DMS 273 (cell line): ENCODE measurements at regions not wholly inside any gene's neighbourhood (a gene's known extent, or its start where the extent isn't known, plus 50 kb on each side); places are given as distances from the start of the nearest gene placed in this dataset.

ENCODE experiments used
- DNase-seq: peaks from one replicate; lab custom pipeline; 2025; ENCODE audit not compliant: unreplicated experiment; lab: John Stamatoyannopoulos, UW

DNA sequence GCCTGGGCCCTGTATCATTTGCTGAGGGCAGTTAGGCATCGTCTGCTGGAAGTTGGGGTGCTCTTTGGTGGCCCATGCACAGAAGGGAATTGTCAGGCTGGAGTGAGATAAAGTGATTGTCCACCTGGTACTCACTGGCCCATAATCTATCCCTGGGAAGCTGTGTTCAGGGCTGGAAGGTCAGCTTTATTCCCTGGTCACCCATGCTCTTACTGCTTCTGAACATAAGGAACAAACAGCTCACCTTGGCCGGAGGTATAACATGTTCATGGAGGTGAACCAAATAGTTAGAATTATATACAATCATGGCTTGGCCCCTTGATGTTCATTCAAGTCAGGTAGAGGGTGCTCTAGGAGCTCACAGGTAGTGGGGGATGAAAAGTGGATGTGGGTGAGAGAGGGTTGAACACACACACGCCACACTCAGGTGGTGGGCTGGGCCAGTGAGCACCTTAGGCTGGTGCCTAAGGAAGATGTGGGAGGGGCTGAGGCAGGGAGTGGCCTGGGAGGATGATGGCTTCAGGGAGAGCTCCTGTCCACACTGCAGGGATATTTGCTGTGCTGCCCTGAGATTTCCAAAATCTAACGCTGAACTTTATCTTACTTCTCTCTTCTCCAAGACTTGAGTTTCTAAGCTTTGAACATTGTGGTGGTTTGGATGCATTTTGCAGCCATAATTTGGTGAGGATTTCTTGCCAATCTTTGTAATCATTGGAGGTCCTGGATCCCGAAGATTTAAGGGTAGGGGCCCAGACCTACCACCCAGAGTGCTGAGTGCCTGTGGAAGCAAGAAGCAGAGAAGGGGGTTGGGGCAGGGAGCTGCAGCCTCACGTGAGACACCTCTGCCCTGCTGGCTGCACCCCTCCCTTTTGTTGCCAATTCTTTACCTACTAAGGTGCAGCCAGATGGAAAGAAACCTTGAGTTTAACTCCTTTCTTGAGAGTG lies 420.6 kb downstream of the ZNF536 start:
- DNase-seq, result no peak

DNA sequence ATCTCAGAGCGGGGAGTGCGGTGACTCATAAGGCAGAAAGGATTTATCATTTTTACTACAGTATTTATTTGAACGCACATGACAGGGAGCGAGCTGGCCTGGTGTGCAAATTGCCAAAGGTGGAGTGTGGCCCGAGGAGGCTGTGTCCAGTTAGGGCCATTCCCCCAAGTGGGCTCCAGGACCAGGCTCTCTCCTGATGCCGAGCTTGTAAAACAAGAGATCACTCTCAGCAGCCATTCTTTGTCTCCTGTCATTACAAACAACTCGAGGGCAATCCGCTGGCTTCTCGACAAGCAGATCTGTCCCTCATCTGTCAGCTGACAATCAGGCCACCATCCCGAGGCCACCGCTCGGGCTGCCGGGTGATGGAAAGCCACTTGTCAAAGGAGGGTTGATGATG lies 418.9 kb downstream of the ZNF536 start:
- DNase-seq, result no peak

DNA sequence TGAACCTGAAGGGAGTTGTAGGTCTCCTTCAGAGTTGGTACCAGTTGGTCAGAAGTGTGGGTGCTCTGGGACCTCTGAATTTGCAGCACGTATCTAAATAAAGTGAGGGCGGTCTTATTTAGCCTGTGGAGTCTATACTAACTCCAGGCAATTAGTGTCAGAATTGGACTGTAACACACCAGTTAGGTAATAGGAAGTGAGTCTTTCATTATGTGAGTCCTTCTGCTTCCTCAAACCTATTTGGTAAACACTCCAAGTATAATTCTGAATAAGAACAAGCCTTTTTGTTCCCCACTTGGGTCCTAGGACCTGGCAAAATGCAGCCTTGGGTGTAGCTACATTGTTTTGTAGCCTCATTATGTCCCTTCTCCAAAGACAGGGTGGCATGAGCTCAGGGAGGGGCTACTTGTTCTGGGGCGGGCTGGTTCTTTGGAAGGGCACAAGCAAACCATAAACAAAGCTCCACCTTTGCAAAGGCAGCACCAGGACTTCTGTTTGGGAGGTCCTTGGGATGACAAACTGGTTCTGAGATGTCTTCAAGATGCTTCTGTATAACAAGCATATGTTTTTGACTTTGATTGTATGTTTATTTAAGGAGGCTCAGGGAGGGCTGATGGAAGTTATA lies 418.0 kb downstream of the ZNF536 start:
- DNase-seq, result no peak

DNA sequence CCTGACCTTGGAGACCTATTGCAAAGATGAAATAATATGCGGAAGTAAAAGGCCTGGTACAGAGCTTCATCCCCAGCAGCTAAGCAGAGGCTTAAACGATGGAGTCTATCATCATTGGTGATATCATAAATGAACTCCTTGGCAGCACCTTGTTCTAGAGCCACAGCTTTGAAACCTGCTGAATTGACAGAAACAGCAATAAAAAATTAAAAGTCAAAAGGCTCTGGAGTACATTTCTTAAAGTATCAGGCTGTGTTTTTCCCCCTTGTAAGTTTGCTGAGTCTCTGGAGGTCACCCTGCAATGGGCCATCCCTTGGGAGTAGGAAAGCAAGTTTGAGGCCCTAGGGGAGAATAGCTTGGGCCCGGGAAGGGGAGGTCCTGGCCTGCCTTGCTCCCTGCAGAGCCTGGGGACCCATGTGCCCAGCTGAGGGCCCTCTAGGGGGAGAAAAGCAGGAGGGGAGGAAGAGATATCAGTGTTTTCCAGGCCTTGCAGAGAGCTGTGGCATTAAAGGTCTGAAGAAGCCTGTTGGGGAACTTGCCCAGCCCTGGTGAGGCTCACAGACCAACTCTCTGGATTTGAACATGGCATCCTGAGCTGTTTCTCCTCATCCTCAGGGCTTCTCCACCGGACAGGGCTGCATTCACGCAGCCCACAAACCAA lies 416.1 kb downstream of the ZNF536 start:
- no peak for DNase-seq

DNA sequence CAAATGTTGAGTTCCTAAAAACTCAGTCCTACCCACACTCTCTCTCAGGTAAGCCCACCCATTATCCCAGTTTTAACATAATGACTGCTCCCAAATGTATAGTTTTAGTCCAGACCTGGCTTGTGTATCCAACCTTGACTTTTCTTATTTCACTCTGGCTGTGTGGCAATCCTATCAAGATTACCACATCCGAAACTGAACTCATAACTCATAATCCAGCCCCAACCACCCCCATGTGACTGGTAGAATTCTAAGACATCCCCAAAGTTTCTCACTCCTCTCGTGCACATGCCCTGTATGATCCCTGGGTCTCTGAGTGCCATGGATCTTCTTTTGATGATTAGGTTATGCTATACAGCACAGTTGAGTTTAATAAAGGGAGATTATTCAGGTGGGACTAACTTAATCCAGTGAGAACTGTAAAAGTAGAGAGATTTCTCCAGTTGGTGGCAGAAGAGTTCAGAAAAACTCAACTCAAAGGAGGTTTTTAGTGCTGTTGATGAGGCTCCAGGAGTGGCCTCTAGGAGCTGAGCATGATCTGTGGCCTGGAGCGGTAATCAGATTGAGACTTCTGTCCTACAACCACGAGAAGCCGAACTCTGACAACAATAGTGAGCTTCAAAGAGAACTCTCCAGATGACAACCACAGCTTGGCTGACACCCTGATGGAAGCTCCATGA lies 413.4 kb downstream of the ZNF536 start:
- no peak for DNase-seq

DNA sequence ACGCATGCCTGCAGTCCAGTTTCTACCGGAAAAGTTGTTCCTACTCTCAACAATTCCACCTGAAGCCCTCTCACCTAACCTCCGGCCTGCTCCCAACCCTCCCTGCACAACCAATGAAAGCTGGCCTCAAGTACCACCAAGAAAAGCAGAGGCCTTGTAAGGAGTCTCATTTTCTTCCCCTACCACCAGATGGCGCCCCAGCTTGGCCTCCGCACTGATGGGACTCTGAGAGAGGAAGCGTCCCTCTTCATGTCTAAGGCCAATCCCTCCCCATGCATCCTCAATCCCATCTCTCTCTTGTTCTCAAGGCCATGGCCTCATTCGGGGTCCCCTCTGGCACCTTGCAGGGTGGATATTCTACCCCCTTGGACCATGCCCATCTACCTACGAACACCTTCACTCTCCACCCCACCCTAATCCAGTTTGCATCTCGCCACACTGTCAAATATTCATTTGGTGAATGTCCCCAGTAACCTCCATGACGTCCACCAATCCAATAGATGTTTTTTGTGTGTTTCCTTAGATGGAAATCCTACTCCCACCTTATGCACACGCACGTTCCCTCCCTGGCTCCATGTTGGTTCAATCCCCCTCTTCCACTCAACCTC lies 412.8 kb downstream of the ZNF536 start:
- DNase-seq, result peak; percentile 65

DNA sequence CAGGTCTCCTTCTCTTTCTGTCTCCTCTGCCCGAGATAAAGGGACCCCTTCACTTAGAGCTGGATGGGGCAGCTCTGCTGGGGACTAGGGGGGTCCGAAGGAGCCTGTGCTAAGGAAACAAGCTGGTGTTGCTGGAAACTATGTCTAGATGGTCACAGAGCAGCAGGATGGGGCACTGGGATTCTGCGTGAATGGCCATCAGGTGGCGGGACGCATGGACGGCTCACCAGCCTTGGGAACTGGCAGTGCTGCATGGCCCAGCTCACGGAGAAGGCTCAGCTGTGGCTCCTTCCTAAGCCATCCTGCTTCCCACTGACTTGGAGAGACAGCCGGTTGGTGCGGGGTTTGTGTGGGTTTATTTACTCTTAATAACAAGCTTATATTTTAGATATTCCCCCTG lies 411.8 kb downstream of the ZNF536 start:
- DNase-seq, result no peak

DNA sequence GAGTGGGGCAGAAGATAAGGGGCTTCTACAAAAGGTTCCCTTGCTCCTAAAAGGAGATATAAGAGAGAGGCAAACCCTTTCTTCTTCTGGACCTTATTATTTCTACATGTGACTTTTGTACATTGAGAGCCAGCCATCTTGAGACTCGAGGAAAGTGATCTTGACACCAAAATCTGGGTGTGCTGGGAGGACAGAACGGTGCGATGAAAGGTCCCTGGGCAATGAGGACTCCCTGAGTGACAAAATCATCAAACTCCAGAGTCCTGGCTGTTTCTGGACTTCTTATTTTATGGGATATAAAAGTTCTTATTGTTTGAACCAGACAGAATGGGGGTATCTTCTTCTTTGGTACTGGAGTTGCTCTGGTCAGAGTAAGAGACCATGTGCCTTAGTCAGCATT lies 411.0 kb downstream of the ZNF536 start:
- no peak for DNase-seq

DNA sequence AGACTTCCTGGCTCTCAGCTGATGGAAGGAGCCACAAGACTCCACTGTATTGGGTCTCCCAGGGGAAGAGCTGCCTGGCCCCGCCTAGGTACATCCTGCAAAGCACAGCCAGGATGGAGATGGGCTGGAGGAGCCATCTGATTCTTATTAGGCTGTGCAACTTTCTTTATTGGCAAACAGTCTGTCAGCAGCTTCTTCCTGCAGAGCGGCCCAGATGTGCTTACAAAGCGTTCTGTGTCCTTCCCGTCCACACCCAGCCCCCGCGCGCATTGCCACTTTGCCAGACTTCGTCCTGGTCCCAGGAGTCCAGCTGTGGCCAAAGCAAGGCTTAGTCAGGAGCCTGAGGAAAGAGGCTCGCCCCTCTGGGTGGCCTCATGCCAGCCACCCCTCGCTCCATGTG lies 409.3 kb downstream of the ZNF536 start:
- no peak for DNase-seq

DNA sequence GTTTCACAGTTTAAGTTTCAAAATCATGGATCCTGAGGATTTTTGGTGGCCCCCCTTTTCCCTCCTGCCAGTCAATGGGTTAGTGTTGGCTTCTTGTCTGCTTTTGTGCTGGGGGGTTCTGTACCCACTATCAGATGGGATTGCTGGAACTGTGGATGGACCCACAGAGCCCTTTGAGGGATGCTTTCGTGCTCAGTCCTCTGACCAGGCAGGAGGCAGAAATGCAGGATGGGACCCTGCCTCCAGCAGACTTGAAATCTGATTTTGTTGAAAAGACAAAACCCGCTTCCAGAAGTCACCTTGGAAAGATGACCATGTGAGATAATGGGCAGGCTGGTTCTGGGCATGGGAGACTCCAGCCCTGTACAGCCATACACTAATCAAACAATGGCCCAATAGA lies 408.9 kb downstream of the ZNF536 start:
- no peak for DNase-seq

DNA sequence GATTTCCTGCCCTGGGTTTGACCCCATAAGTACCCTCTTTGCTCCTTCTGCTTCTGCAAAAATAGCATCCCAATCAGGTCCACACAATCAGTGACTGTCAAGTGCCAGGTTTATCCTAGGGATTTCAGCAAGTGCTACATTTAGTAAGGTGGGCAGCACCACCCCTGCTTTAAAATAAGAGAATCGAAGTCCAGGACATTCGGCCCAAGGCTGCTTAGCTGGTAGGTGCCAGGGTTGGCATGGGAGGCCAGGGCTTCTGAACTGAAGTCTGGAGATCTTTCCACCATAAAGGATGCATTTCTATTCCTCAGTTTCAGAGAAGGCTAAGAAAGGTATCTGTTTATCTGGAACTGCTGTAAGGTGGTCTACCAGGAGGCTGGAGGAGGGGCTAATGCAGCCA lies 408.3 kb downstream of the ZNF536 start:
- no peak for DNase-seq

DNA sequence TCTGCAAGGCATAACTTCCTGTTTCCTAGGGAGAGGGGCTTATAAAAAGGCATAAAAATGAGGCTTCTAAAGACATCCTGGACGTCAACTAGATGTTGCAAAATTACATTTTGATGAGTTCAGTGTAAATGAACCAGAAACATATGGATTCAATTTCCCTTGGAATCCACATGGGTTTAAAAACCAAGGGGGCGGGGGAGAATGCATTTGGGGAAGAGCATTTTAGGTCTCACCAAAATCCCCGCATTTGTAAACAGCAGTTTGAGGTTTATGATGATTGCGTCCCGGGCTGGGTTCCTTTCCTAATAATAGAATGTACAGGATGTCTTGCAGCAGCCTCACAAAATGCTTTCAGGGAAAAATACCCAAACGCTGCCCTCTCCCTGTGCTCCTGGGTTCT lies 407.8 kb downstream of the ZNF536 start:
- DNase-seq, result no peak

DNA sequence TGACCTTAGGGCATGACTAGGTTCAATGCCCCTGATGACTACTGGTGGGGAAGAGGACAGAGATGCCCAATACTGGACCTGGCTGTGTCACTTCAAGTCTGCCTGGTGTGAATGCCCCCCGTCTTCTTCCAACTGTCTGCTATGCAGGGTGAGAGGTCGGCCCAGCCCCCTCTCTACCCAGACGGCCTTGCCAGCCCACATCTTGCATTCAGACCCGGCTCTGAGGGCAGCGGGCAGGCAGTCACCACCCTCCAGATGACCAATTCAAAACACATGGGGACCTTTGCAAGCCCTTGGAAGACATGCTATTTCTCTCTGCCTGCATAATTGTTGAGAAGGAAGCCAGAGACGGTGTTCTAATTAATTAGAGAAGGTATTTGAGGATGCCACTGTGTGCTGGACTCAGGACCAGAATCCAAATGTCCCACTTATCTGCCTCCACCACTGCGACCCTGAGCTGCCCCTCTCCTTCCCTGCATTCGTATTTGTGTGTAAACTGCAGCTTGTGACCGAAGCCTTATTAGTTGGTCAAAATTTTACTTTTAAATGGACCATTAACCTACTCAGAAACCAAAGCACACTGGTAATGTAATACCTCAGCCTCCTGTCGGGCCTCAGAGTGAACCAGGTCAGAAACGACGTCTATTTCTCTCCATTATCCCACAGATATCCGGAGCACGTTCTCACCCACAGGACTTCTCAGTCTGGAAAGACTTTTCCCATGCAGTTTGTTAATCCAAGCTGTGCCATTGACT lies 407.0 kb downstream of the ZNF536 start:
- no peak for DNase-seq

DNA sequence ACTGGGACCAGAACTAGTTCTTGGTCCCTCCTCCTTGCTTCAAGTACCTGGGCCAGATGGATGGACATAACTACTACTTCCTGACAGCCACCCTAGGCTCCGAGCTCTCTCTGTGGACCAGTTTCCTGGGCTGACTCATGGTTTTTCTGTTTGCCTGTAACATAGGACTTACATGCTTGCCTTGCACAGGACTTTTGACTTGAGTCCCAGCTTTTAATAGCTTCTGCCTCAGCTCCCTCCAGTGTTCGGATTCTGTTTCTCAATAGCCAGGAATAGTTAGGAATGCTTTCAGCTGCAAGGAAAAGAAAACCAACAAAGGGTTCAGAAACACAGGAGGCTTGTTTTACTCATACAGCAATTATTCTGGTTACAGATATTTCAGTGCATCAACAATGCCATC lies 405.9 kb downstream of the ZNF536 start:
- DNase-seq, result no peak

DNA sequence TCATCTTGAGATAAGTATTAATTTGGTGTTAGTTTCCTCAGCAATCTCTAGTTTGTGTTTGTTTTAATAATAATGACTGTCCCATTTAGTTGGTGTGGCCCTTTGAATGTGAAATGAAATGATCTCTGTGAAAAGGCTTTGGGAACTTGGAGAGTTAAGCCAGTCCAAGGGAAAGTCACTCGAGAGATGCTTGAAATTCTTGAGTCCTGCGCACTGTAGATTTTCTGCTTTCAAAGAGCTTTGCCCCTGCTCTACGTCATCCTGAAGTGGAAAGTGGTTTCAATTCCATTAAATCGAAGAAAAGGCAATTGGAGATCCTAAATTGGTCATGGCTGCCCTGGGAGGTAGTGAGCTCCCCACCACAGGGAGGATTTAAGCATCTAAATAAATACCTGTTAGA lies 403.8 kb downstream of the ZNF536 start:
- no peak for DNase-seq

DNA sequence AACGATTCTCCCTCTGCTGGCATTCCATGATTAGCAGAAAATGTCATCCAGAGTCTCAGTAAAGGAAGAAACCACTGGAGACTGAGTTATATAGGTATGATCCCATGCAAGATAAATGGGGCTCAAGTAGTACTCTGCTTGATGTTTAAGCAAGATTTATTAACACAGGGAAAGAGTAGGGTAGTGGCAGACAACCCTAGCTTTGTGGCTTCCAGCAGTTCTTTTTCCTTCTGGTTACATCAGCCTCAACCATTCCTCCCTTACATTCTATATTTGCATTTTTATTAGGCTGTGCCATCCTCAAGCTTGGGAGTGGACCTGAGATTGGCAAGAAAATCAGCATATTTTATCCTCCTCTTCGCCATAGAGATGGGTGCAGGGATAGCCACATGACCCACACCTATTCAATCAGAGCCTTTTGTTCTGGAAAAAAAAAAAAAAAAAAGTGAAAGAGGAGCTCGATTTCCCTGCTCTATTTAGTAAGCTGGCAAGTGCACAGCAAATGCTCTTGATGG lies 402.1 kb downstream of the ZNF536 start:
- no peak for DNase-seq

DNA sequence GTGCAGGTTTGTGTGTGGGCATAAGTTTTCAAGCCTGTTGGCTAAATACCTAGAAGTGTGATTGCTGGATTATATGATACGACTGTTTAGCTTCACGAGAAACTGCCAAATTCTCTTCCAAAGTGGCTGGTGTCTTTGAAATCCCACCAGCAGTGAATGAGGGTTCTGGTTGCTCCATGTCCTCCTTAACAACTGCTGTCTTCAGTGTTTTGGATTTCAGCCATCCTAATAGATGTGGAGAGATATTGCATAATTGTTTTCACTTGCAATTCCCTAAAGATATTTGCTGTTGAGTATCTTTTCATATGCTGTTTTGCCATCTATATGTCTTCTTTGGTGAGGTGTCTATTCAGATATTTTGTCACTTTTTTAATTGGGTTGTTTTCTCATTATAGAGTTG lies 390.5 kb downstream of the ZNF536 start:
- DNase-seq, result no peak

DNA sequence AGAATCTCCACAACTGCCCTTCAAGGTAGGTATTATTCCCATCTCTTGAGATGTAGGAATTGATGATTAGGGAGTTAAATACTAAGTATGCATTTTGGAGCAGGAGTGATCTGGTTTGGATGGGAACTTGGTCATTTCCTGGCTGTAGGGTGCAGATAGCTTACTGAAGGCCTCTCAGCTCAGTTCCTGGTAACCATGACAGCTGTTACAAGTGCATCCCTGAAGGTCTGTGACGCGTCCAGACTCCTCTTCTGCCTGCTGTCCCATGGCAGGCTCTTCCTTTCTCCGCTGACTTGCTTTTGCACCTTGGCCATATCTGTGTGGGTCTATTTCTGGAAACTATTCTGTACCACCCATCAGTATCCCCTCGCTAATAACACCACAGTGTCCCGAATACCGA lies 387.8 kb downstream of the ZNF536 start:
- DNase-seq, result peak; percentile 10

DNA sequence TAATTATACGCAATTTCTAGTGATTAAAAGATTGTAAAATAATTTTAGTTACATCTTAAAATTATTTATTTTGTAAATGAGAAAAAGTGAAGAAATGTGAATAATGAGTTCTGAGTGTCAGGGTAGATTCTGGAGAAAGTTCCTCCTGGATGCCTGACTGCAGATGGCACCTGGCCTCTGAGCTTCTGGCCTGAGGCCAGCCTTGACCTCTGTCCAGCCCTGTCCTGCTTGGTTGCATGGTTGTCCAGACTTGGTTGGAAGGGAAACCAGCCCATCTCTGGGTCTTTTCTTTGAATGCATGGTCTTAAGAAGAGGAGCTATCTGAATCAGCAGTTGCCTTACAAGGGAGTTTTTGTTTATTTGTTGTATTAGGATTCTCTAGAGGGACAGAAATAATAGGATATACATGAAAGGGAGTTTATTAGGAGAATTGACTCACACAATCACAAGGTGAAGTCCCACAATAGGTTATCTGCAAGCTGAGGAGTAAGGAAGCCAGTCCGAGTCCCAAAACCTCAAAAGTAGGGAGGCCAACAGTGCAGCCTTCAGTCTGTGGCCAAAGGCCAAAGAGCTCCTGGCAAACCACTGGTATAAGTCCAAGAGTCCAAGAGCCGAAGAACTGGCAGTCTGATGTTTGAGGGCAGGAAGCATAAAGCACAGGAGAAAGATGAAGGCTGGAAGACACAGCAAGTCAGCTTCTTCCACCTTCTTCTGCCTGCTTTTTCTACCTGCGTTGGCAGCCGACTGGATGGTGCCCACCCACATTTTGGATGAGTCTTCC lies 385.8 kb downstream of the ZNF536 start:
- no peak for DNase-seq
